C4-2B (cell line): ENCODE measurements at regions not wholly inside any gene's neighbourhood (a gene's known extent, or its start where the extent isn't known, plus 50 kb on each side); places are given as distances from the start of the nearest gene placed in this dataset.

ENCODE experiments used
- H3K27ac ChIP-seq: fragments of 450-650 bp; 2 replicates; pipeline ENCODE4 v1.5.1; 2017
- CTCF ChIP-seq: fragments of 450-650 bp; conservative IDR thresholded peaks from 2 replicates; pipeline ENCODE4 v1.5.1; 2017; ENCODE audit warnings: mild to moderate bottlenecking
- ZFX ChIP-seq: fragments of 450-650 bp; IDR thresholded peaks from 2 replicates; pipeline ENCODE4 v1.6.1; 2017

GRCh38 chr18:78783564-78783960, 196.1 kb upstream of the SALL3 start:
- TF ChIP-seq ZFX: no peak
- no peak for TF ChIP-seq CTCF
- H3K27ac ChIP-seq: no peak overlapping the region

- H3K27ac ChIP-seq: no peak overlapping the region
- TF ChIP-seq CTCF: no peak
- TF ChIP-seq ZFX: no peak
Observed at GRCh38 chr18:78784861-78785260, 194.8 kb upstream of the SALL3 start.

GRCh38 chr18:78785706-78786105, 193.9 kb upstream of the SALL3 start:
- no peak for TF ChIP-seq ZFX
- TF ChIP-seq CTCF: no peak
- no peak overlapping the region for H3K27ac ChIP-seq

- no peak for TF ChIP-seq ZFX
- no peak for TF ChIP-seq CTCF
- H3K27ac ChIP-seq: no peak overlapping the region
Observed at GRCh38 chr18:78786776-78787175, 192.8 kb upstream of the SALL3 start.

- no peak for TF ChIP-seq CTCF
- no peak for TF ChIP-seq ZFX
Observed at GRCh38 chr18:78787751-78788150, 191.9 kb upstream of the SALL3 start.

GRCh38 chr18:78788161-78788560, 191.5 kb upstream of the SALL3 start:
- H3K27ac ChIP-seq: no peak overlapping the region
- TF ChIP-seq CTCF: no peak

More at GRCh38 chr18:78787751-78788150, 191.9 kb upstream of the SALL3 start:
- no peak overlapping the region for H3K27ac ChIP-seq

GRCh38 chr18:78789850-78790249, 189.8 kb upstream of the SALL3 start:
- no peak for TF ChIP-seq CTCF
- no peak overlapping the region for H3K27ac ChIP-seq

GRCh38 chr18:78790511-78790910, 189.1 kb upstream of the SALL3 start:
- no peak overlapping the region for H3K27ac ChIP-seq
- TF ChIP-seq CTCF: no peak
- no peak for TF ChIP-seq ZFX
